Stimulated activated CD8-positive, alpha-beta memory T cell treated with anti-CD3 and anti-CD28 coated beads, Interleukin-7, amount 100 ng/mL, for 24 hours (primary cell): ENCODE measurements at regions not wholly inside any gene's neighbourhood (a gene's known extent, or its start where the extent isn't known, plus 50 kb on each side); places are given as distances from the start of the nearest gene placed in this dataset.

ENCODE experiments used
- DNase-seq: peaks from one replicate; pipeline ENCODE4 v3.0.0-alpha.2; 2020; ENCODE audit warnings: low read depth

DNA sequence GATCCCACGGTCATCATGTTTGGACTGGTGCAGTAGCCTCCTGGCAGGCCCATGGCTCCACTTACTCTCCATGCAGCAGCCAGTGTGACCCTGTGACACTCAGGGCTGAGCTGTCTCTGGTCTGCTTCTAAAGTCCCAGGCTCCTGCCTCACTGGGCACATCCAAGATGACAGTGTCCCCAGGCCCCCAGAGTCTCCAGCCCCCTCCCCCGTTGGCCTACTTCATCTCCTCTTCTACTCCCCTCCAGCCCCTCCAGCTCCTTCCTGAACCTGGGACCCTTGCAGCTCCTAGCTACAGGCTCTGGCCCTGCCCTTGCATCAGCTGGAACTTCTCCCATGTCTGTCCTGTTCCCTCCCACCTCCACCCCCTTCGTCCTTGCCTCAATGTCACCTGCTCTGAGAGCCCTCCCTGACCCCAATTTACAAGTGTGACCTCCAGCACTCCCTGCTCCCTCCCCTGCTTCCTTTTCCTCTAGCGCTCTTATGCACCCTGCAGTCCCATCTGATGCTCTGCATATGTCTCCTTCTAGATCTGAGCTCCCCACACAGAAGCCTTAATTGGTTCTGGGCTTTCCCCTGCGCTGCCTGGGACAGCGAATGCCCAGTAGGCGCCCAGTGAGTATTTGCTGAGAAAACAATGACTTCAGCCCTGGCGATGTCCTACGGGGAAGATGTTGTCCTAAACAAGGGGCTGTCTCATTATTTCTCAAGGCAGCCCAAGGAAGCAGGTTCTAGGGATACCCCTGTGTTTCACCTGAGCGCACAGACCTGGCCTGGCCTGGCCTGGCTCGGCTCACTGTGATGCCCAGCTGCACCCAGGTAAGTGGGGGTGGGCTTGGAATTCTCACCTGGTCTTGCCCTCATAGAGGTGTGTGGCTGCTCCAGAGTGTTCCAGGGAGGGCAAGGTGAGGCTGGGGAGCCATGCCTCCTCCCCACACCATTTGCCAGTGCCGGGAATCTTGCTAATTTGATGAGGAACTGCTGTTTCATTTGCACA lies 600.6 kb downstream of the PTPRU start:
- no peak for DNase-seq

DNA sequence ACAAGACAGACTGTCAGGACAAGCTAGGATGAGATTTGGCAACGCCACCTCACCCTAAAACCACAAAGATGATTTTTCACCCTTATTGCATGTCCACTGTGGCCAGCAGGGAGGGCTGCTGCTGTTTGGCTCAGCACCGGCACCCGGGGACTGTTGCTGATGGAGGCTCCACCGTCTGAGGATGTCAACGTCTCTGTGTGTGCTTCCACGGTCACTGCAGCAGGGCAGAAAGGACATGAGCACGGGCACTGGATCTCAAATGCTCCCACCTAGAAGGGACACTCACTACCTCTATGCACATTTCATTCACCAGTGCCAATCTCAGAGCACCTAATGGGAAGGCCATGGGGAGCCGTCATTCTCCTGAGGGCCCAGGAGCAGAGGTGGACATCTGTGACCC lies 599.6 kb downstream of the PTPRU start:
- no peak for DNase-seq

DNA sequence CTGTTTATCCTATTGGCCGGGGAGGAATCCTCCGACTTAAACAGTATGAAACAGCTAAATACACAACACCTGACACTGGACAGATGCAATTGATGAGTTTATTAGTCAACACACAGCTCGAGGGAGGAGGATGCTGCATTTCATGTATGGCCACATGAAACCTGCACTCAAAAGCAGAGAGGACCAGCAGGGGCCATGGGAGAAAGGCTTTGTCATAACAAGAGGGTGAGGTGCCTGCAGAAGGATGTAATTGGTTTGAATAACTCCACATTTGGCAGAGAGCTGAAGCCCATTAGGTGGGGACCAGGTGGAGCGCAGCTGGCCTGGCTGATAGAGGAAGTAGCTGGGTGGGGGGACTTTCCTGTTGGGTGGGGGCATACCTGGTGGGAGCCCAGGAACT lies 599.1 kb downstream of the PTPRU start:
- DNase-seq, result no peak

DNA sequence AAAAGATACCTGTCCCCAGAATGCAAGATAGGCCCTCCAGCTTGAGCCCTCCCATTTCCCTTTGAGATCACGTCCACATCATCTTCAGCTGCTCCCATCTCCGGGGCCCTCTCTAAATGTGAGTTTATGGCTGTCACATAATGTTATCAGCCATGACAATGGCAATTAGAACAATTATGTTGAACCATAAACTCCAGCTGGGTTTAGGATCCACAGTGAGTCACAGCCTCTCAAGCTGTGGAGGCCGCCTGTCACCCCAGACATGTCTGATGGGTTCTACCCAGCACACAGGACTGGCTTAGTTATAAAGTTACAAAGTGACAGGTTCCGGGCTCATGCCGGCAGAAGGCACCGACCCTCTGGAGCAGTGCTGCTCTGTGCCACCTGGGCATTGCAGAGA lies 597.3 kb downstream of the PTPRU start:
- no peak for DNase-seq

DNA sequence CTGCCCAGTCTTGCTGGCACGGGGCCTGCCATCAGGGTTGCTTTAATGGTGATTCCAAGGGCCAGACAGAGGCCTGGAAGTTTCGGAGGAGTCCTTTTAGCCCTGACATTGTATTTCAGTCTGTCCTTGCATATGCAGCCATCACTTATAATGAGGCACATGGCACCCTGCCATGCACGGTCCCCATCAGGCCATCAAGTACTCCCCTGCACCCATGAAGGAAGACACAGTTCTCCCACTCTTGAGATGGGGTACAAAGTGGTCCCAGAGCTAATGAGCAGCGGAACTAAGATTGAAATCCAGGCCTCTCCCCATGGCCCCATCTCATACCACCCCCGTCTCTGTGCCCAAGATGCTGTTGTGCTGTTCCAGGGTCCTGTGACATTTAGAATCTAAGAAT lies 596.6 kb downstream of the PTPRU start:
- no peak for DNase-seq

DNA sequence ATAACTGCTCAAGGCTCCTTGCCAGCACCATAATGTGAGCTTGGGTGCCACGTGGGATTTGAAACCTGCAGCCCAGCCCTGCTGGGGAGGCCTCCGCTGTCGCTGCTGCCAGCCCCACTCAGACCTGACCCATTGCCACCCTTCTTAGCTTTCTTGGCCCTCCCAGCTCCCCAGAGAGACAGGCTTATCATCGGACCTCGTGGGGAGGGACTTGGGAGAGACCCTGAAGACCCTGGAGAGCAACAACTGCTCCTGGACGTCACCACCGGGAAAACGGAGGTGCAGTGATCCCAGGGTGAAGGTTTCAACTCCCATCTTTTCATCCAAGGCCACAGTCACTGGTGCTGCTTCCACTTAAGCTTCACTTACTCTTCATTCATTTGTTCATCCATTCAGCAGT lies 596.1 kb downstream of the PTPRU start:
- no peak for DNase-seq

DNA sequence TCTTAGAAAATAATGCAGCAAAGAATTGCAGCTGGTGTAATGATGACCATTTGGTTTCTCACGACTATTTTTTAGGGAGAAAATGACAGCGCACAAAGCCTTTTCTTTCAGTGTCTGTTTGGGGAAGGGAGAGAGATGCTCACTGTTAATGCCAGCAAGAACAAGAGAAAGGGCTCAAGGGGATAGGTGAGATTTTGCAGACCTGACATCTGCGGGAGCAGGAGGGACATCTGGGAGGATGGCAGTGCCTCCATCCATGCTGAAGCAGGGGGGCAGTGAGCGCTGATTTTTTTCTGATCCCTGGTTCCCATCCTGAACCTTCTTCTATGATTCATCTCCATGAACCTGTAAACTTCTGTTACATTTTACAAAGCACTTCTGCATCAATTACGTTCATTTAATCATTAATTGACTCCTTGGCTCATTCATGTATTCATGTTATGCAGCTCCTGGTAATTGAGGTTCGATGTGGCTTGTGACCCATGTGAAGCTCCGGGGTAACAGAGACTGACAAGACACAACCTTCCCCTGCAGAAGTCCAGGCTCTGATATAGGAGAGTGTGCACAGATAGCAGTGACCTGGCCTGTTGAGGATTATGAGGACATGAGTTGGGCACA lies 595.3 kb downstream of the PTPRU start:
- no peak for DNase-seq

DNA sequence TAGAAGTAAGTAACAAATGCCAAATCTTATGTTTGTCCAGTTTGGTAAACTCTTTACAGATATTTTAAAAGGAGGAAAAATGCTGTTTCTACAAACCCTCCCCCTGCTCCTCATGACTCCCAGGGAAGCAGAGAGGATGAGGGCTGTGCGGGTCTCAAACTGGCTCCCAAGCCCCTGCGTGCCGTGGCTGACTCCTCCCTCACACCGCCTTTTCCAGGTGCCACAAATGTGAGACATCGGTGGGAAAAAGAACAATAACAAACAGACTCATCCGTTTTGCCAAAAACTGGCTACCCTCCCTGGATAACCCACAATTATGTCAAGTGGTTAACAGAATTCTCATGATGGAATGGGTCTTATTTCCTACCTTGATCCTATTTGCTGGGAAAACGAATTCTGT lies 594.6 kb downstream of the PTPRU start:
- DNase-seq, result no peak

DNA sequence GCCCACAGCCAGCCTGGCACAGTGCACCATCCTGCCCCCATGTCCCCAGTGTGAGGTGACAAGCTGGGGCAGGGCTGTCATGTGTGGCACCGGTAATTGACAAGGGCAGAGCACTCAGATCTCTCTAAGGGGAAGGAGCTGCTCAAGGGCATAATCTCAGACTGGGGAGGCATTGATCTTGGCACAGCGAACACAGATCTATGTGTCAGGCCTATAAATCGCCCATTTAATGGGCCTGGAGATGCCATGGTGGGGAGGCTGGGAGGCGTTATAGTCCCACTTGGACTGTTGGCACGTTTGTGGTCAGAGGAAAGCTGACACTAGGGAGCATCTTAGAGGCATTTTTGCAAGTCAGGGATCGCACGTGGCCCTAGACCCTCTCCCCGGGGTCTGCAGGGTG lies 594.1 kb downstream of the PTPRU start:
- DNase-seq, result no peak

DNA sequence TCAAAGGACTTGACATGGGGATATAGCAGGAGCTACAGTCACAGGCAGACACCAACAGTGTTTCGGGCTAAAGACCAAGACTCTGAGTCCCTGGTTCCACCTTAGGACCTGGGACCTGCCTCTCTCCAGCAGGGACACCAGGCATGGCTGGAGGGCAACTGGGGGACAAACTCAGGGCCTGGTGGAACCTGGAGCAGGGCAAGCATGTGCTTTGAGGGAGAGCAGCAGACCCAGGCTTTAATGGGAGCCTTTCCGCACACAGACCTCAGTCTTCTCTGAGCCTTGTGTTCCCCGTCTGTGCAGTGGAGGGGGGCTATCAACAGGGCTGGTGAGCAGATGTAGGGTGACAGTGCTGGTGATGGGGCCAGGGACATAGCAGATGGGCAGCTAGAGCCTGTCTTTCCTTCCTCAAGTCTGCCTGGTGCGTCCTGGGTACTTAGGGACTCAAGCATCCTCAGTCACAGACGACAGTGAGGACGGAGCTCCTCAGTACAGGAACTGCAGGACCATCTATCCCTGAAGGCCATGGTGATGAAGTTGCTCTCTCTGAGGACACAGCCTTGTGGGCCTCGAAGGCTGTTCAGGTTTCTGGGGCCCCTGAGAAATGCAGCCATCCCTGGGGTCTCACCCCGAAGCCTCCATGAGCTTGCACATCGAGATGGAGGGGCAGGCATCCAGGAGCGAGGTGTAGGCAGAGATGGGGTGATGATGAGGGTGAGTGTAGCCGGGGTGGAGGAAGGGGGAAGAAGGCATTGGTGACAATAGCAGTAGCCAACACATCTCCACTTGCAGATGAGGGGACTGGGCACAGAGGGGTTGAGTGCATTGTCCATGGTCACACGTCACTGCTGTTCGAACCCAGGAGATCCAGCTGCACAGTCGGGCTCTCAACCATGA lies 593.4 kb downstream of the PTPRU start:
- no peak for DNase-seq

DNA sequence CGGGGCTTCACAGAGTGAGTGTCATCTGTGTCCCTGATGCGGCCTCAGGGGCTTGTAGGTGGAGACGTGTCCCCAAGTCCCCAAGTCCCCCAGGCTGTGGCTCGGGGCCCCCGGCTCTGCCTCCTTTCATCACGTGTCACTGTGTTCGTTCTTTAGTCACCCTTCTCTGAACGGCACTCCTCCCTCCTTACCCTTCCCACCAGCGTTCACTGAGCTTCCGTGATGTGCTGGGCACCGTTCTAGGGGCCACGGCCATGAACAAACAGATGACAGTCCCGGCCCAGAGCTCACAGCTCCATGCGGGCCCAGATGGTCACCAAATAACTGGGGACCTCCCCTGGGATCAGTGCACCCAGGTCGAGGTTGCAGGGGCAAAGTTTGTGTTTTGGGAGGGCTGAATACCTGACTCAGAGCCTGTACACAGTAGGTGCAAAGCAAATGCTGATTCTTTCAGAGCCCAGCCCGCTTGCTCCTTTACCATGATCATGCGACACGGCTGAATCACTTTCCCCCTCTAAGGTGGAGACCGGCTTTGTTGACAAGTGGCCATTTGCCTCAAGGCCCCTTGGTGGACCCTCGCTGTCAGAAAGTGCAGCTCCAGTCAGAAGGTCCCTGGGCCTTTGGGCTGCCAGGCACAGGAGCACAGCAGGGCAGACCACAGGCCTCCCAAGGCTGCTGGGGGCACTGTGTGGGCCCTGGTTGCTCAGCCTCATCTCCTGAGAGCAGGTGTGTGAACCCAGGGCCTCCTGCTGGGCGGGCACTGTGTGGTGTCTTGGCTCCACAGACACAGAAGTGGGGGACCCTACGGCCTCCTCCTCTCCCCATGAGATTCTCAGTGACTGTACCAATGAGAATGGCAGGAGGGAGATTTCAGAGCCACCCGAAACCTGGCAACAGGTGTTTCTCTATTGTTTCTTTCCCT lies 592.5 kb downstream of the PTPRU start:
- no peak for DNase-seq

DNA sequence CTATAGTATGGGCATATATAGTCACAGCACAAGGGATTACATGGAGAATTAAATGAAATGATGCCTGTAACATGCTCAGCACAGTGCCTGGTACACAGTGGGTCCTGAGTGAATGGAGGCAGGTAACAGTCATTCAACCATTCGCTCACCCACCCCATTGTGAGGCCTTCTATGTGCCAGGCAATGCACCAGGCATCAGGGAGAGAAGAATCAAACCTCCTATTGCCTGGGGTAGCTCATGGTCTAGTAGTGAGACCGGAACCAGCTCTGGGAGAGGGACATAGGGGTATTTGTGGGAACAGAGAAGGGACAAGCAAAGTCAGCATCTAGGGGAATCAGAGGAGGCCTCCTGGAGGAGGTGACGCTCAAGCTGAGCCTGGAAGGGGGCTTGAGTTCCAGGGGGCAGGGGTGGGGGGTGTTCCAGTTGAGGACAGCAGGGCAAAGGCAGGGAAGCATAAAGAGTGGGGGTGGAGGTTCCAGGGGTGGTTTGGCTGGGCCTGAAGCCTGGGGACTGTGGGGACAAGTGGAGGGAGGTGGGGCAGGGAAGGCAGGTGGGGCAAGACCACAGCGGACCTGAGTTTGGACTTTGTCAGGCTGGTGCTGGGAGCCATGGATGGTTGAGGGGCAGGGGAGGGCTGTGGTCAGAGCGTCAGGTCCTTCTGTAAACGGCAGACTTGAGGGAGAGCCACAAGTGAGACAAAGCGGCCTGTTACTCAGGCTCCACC lies 591.6 kb downstream of the PTPRU start:
- no peak for DNase-seq

DNA sequence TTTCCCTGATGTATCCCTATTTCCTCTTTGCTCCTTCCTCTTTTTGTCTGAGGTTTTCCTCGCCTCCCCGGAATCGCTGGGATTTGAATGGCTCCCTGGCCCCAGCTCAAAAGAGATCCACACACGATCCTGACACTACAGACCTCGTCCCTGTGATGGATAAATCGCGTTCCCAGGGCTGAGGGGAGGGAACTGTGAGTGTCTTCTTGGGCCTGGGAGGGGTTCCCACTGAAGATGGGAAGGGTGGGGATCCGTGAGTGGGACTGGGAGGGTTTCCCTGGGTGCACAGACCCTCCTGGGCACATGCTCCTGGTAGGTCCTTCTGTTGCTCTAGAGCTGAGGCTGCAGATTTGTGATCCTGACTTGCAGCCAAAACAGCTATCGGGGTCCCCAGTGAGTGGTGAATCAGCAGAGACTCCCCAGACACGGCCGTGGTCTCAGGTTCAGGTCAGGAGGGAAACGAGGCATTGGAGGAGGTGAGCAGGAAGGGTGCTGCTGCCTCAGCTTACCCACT lies 591.0 kb downstream of the PTPRU start:
- DNase-seq, result no peak

DNA sequence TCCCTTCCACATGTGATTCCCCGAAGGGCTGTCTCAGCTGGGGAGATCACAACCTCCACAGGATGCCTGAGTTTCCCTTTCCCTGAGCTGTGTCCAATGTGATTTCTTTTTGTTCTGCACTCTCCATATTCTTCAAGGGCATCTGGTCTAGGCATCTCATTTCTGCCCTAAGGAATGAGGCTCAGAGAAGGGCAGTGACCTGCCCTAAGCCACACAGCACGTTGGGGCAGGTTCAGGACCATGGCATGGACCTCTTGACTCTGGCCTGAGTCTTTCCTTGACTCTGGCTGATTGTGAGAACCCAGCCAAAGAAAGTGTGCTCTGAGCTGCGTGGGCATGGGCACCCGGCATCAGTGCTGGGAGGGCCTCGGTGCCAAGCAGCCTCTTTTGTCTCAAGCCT lies 590.3 kb downstream of the PTPRU start:
- no peak for DNase-seq

DNA sequence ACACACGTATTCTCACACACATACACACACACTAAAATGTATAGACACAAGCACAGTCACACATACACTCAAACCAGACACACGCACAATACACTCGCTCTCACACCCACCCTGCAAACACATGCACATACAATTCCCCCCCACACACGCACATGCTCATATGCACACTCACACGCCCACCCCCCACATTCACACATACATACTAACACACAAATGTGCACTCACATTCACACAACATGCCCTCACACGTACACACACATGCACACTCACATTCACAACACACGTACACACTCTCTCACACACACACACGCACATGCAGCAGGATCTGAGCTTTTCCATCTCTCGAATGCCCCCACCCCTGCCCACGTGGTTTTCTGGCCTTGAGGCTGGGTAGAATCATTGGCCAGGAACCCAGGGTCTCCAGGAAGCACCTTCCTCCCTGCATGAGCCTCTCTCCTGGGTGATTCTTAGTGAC lies 589.7 kb downstream of the PTPRU start:
- DNase-seq, result no peak

DNA sequence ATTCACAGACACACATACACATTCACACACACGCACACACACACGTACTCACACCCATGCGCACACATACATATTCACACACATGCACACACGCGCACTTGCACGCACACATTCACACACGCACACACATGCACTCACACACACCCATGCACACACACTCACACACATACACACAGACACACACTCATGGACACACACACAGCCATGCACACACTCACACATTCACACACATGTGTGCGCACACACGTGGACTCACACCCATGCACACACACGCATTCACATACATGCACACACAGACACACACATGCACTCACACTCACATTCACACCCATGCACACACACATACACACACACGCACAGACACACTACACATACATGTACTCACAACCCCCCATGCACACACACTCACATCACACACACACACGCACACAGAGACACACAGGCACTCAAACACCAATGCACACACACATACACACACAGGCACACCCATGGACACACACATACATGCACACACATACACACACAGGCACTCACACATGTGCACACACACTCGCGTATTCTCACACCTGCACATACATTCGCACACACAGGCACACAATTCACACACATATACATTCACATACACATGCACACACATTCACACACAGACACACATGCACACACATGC lies 589.1 kb downstream of the PTPRU start:
- no peak for DNase-seq

DNA sequence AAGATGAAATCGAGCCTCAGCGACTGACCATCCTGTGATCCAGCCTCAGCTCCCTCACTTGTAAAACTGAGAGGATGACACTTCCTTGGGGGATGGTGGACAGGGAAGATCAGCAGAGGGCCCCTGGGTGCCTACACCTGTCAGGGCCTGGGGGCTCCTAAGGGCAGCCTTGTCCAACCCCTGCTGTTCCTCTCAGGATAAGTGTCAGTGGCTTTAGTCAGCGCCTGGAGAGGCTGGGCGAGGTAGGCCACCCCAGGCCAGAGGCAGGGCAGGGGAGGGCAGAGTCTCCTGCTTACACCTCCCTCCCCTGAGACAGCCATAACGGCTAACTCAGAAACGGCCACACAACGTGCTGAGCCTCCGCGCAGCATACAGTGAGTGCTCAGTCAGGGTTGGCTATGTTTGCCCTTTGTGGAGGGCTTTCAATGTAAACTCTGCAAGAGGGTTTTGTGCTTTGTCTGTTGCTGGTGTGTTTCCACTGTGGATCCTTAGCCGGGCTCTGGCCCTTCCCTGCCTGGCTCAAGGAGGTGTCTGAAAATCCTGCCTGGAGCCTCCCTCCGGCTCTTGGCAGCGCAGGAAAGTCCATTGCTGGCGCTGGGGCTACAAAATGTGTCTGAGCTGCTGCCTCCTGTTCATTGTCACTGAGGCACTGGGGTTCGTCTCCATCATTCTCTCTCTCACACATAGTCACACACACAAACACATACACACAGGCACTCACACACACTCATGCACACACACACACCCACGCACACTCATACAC lies 588.4 kb downstream of the PTPRU start:
- no peak for DNase-seq

DNA sequence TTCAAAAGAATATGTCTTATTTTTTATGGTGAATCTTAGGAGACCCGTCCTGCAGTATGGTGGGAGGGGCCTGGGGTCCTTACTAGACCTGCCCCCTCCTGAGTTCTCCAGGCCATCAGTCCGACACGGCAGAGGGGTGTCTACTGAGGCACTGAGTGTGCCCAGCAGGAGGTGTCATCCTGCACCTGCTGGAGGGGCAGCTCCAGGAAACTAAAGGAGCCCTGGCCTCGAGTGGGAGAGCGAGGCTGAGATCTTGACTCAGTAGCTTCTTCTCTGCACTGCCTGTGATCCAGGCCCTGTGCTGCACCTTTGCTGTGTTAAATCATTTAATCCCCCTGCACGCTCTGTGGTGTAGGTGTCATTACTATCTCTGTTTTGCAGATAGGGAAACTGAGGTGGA lies 587.7 kb downstream of the PTPRU start:
- no peak for DNase-seq

DNA sequence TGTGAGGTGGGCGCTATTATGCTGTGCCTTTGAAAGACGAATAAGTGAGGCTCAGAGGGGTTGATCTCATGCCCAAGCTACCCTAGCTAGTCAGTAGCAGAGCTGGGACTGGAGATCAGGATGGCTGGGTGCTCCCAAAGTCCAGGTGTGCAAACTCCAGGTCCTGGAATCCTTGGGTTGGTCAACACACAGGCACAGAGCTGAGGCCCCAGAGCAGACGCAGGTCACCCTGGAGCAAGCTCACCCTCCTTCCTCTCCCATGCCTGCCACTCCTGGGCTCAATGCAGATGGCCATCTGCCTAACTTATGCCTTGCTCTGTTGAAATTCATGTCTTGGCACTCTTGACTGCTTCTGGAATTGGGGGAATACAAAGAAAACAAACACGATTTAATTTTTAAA lies 587.2 kb downstream of the PTPRU start:
- DNase-seq, result no peak
